ENCODE measurements at regions not wholly inside any gene's neighbourhood (a gene's known extent, or its start where the extent isn't known, plus 50 kb on each side); places are given as distances from the start of the nearest gene placed in this dataset.
"Not testable (repeated sequence)": the region's sequence is repeated elsewhere in the genome, so short reads cannot be mapped to it uniquely, and the experiment has no call there.

- DNase-seq (ENCODE audit: low read depth, low spot score); intact Hi-C loops (cut with micrococcal nuclease); H3K36me3 ChIP-seq (ENCODE audit: control insufficient read depth in 2 of 2, extremely low read depth in 1 of 2, insufficient read depth in 2 of 2, low read length in 2 of 2); BruUV-seq (replicated peaks); CTCF ChIA-PET; H2AFZ ChIP-seq (ENCODE audit: low read depth, low read length); H3K4me2 ChIP-seq (ENCODE audit: insufficient read depth, low read length); dilution Hi-C loops (cut with MboI; ENCODE audit: extremely low pct_ligation_motif_present, low sequenced_read_pairs); H3K27ac ChIP-seq (ENCODE audit: insufficient read depth, low read depth, low read length); H3K27me3 ChIP-seq (ENCODE audit: control insufficient read depth in 2 of 2, insufficient read depth in 2 of 2, low read length in 2 of 2); H3K4me3 ChIP-seq (replicated peaks in 1 of 3; ENCODE audit: insufficient read depth in 1 of 3, low read depth in 1 of 3, low read length in 3 of 3); H4K20me1 ChIP-seq (replicated peaks; ENCODE audit: control insufficient read depth, extremely low read depth, insufficient read depth, low read length); H3K4me1 ChIP-seq (ENCODE audit: control insufficient read depth, extremely low read depth, insufficient read depth, low read length); H3K9me3 ChIP-seq (replicated peaks; ENCODE audit: control insufficient read depth, insufficient read depth, low read length); H3K9ac ChIP-seq (replicated peaks; ENCODE audit: extremely low read depth, insufficient read depth, low read length); H3K79me2 ChIP-seq (ENCODE audit: control insufficient read depth, insufficient read depth, low read length); FAIRE-seq; POLR2A ChIA-PET; H3K9me1 ChIP-seq (replicated peaks; ENCODE audit: control insufficient read depth, extremely low read depth, insufficient read depth, low read length): not testable (repeated sequence)
These were observed 287.1 kb downstream of the POTED start for GRCh38 chr21:13896596-13897247.

- CTCF ChIA-PET; H2AFZ ChIP-seq (ENCODE audit: low read depth, low read length); H3K27me3 ChIP-seq (ENCODE audit: control insufficient read depth in 2 of 2, insufficient read depth in 2 of 2, low read length in 2 of 2); H3K27ac ChIP-seq (ENCODE audit: insufficient read depth, low read depth, low read length); H3K4me2 ChIP-seq (ENCODE audit: insufficient read depth, low read length); H3K79me2 ChIP-seq (ENCODE audit: control insufficient read depth, insufficient read depth, low read length); POLR2A ChIA-PET; BruUV-seq (replicated peaks); intact Hi-C loops (cut with micrococcal nuclease); H4K20me1 ChIP-seq (replicated peaks; ENCODE audit: control insufficient read depth, extremely low read depth, insufficient read depth, low read length); H3K4me3 ChIP-seq (replicated peaks in 1 of 3; ENCODE audit: insufficient read depth in 1 of 3, low read depth in 1 of 3, low read length in 3 of 3); DNase-seq (ENCODE audit: low read depth, low spot score); H3K9ac ChIP-seq (replicated peaks; ENCODE audit: extremely low read depth, insufficient read depth, low read length); H3K9me1 ChIP-seq (replicated peaks; ENCODE audit: control insufficient read depth, extremely low read depth, insufficient read depth, low read length); dilution Hi-C loops (cut with MboI; ENCODE audit: extremely low pct_ligation_motif_present, low sequenced_read_pairs); H3K4me1 ChIP-seq (ENCODE audit: control insufficient read depth, extremely low read depth, insufficient read depth, low read length); H3K9me3 ChIP-seq (replicated peaks; ENCODE audit: control insufficient read depth, insufficient read depth, low read length); H3K36me3 ChIP-seq (ENCODE audit: control insufficient read depth in 2 of 2, extremely low read depth in 1 of 2, insufficient read depth in 2 of 2, low read length in 2 of 2); FAIRE-seq: not testable (repeated sequence)
These were observed 284.0 kb downstream of the POTED start for GRCh38 chr21:13893617-13894016.

GRCh38 chr21:13893025-13893424, 283.4 kb downstream of the POTED start:
- FAIRE-seq; H4K20me1 ChIP-seq (replicated peaks; ENCODE audit: control insufficient read depth, extremely low read depth, insufficient read depth, low read length); H2AFZ ChIP-seq (ENCODE audit: low read depth, low read length); H3K4me3 ChIP-seq (replicated peaks in 1 of 3; ENCODE audit: insufficient read depth in 1 of 3, low read depth in 1 of 3, low read length in 3 of 3); H3K9me1 ChIP-seq (replicated peaks; ENCODE audit: control insufficient read depth, extremely low read depth, insufficient read depth, low read length); H3K9ac ChIP-seq (replicated peaks; ENCODE audit: extremely low read depth, insufficient read depth, low read length); H3K4me1 ChIP-seq (ENCODE audit: control insufficient read depth, extremely low read depth, insufficient read depth, low read length); DNase-seq (ENCODE audit: low read depth, low spot score); H3K9me3 ChIP-seq (replicated peaks; ENCODE audit: control insufficient read depth, insufficient read depth, low read length); H3K27me3 ChIP-seq (ENCODE audit: control insufficient read depth in 2 of 2, insufficient read depth in 2 of 2, low read length in 2 of 2); POLR2A ChIA-PET; intact Hi-C loops (cut with micrococcal nuclease); dilution Hi-C loops (cut with MboI; ENCODE audit: extremely low pct_ligation_motif_present, low sequenced_read_pairs); CTCF ChIA-PET; H3K79me2 ChIP-seq (ENCODE audit: control insufficient read depth, insufficient read depth, low read length); H3K36me3 ChIP-seq (ENCODE audit: control insufficient read depth in 2 of 2, extremely low read depth in 1 of 2, insufficient read depth in 2 of 2, low read length in 2 of 2); BruUV-seq (replicated peaks); H3K27ac ChIP-seq (ENCODE audit: insufficient read depth, low read depth, low read length); H3K4me2 ChIP-seq (ENCODE audit: insufficient read depth, low read length): not testable (repeated sequence)

GRCh38 chr21:13892146-13892751, 282.7 kb downstream of the POTED start:
- FAIRE-seq; H3K36me3 ChIP-seq (ENCODE audit: control insufficient read depth in 2 of 2, extremely low read depth in 1 of 2, insufficient read depth in 2 of 2, low read length in 2 of 2); CTCF ChIA-PET: not testable (repeated sequence)

More at GRCh38 chr21:13892146-13892751, 282.7 kb downstream of the POTED start:
- H3K4me3 ChIP-seq (replicated peaks in 1 of 3; ENCODE audit: insufficient read depth in 1 of 3, low read depth in 1 of 3, low read length in 3 of 3); H3K4me2 ChIP-seq (ENCODE audit: insufficient read depth, low read length); H3K27me3 ChIP-seq (ENCODE audit: control insufficient read depth in 2 of 2, insufficient read depth in 2 of 2, low read length in 2 of 2); H3K79me2 ChIP-seq (ENCODE audit: control insufficient read depth, insufficient read depth, low read length); H2AFZ ChIP-seq (ENCODE audit: low read depth, low read length); BruUV-seq (replicated peaks); H4K20me1 ChIP-seq (replicated peaks; ENCODE audit: control insufficient read depth, extremely low read depth, insufficient read depth, low read length); dilution Hi-C loops (cut with MboI; ENCODE audit: extremely low pct_ligation_motif_present, low sequenced_read_pairs); H3K9ac ChIP-seq (replicated peaks; ENCODE audit: extremely low read depth, insufficient read depth, low read length); H3K27ac ChIP-seq (ENCODE audit: insufficient read depth, low read depth, low read length); intact Hi-C loops (cut with micrococcal nuclease); H3K9me3 ChIP-seq (replicated peaks; ENCODE audit: control insufficient read depth, insufficient read depth, low read length); POLR2A ChIA-PET; H3K4me1 ChIP-seq (ENCODE audit: control insufficient read depth, extremely low read depth, insufficient read depth, low read length); H3K9me1 ChIP-seq (replicated peaks; ENCODE audit: control insufficient read depth, extremely low read depth, insufficient read depth, low read length); DNase-seq (ENCODE audit: low read depth, low spot score): not testable (repeated sequence)

Measured in endothelial cell of umbilical vein (primary cell).